HPDE6-E6E7 (cell line): ENCODE measurements at regions not wholly inside any gene's neighbourhood (a gene's known extent, or its start where the extent isn't known, plus 50 kb on each side); places are given as distances from the start of the nearest gene placed in this dataset.

ENCODE experiments used
- DNase-seq: peaks from one replicate; pipeline ENCODE4 v3.0.0; 2011; ENCODE audit warnings: missing footprints; ENCODE audit errors: extremely low spot score

DNA sequence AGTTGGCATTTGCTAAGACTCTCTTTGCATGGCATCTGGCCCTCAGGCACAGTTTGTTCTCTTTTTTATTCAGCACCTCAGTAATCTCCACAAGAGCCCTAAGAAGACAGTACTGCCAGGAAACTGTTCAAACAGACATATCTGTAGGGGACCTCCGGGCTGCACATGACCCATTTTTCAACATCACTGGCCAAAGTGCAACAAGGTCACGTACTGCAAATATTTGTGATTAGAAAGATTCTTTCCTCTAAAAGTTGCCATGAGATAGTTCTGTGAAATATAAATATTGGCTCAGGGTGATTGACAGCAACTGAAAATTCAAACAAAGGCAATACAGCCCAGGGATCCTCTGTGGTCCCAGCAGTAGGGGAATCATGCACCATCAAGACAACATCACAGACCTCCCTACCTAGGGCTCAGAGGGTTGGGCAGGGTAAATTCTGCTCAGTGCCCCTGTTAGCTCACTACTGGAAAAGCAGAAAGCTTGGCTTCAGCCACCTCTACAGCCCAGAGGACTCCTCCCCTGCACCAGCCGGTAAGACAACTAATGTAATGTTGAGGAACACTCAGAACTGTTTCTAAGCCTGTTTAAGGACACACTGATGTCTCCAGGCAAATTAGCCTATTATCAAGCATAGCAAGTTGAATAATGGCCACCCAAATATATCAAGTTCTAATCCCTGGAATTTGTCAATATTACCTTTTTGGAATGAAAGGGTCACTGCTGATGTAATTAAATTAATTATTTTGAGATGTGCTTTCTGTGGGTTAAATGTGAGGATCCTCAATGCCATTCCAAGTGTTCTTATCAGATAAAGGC lies 117.4 kb upstream of the LPP start:
- DNase-seq: no peak

DNA sequence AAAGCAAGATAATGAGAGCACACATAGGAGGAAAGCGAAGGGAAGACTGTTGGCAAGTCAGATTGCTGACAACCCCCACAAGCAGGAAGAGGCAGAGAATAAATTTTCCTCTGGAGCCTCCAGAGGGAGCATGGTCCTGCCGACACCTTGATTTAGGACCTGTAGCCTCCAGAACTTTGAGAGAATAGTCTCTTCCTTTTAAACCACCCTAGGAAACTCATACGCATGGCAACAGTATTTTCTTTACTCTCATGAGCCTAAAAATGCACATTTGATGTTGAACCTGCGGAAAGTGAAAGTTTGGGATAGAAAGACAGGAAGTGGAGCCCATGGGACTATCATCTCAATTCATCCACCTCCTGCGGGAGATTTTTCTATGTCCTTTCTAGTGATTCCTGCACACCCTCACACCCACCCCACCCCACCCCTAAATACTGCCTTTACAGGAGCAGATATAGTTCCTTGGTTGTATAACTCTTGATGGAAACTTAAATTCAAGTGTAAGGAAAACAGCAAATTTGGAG lies 116.7 kb upstream of the LPP start:
- no peak for DNase-seq

DNA sequence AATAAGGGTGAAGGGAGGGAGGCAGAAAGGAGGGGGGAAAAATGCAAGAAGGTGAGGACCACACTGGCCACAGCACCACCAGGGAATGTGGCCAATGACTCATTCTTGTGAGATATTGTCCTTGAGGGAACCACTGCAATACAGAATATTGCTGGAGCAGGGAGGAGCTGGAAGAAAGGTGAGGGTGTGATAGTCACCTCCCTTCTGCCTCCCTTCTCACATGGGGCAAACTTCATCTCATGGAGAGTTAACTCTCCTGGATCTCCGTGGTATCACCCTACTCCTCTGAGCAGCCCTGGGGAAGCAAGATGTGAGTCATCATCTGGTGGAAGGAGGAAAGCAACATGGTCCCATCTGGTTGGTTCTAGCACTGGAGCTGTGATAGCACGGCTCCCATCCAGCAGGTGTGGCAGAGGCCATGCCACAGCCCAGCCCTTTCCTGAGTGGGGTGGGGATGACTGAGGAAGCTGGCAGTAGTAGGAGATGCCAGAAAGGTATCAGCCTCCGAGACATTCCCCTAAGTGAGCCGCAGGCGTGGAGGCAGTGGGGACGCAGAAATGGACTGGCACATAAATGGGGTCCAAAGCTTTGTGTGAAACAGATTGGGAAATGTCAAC lies 115.9 kb upstream of the LPP start:
- no peak for DNase-seq

DNA sequence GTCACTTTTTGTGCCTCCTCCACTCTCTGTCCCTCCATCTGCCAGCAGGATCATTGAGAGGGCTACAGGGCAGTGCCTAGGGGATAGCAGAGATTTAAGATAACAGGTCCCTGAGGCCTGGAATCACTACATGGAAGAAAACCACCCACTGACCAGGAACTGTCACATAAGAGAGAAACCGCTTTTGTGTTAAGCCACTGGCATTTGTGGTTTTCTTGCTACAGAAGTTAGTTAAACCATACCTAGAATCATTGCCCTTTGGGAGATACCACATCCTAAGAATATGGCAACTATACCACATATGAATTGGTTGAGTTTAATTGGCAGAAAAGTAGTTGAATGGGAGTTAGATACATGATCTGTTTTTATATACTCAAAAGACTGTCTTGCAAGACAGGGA lies 112.8 kb upstream of the LPP start:
- no peak for DNase-seq

DNA sequence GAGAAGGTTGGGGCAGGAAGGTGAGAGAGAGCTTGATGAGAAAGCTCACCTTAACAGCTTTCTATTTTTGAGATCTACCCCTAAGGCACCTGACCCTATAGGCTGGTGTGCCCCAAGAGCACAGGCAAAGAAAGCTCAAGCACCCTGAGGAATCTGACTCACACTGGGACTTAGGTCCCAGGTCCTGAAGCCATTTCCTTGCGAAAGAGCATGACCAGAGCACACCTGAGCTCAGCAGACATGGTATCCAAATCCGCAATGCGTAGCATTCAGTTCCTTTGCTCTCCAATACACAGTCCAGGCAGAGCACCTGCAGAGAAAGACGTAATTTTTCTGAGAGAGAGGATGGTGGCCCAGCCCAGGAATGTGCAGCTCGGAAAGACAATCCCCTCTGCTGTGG lies 112.1 kb upstream of the LPP start:
- DNase-seq: no peak

DNA sequence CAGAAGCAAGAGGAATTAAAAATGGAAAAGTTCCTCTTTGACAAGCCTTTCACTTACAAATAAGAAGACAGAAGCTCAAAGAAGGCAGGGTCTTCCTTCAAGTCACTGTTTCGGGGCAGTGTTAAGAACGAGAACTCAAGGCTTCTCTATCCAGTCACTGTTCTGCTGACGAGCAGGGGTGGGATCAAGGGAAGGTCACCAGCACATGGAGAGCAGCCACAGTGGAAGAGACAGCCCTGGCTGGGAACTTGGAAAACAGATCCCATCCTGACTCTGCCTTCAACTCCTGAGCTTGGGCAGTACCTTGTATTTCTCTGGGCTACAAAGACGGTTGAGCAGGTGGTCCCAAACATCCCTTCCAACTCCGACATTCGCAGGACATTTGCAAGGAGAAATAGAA lies 111.5 kb upstream of the LPP start:
- no peak for DNase-seq

DNA sequence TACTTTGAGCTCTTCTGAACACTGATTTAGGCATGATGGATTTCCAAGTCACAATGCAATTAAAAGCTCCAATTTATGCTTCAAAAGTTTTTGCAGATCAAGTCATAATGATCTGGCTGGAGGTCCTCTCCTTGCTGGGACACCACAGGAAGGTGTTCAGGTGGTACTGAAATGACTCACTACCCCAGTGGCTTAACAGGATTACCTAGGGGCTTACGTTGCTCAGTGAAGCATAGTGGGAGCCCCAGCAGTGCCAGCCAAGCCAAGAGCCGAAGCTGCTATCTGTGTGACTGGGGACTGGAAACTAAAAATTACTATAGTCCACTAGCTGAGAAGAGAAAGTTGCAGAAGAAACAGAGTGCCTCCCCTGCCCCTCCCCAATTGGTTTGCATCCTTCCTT lies 110.1 kb upstream of the LPP start:
- no peak for DNase-seq

DNA sequence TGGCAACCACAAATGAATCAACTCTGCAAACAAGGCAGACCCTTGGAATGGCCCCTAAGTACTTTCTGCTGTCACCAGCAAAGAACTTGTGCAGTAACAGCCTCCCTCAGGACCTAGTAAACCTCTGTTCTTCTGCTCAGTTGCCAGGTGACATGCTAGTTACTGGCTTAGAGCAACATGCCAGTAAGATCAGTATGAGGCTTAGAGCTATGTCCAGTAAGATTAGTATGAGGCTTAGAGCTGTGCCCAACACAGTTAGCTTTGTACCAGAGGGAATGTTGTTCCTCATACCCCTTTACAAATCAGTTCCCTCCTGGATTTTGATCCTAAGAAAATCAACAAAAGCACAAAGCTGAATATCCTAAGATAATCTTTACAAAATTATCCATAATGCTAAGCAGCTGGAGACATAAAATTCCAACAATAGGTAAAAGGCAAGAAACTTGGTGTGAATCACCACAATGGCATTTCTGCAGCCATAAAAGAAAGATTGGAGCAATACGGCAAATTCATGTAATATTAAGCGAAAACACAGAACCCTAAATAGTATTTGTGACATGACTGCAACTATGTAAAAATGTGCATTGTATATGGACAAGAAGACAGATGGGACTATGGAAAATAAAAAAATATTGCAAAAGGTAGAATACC lies 107.3 kb upstream of the LPP start:
- no peak for DNase-seq

DNA sequence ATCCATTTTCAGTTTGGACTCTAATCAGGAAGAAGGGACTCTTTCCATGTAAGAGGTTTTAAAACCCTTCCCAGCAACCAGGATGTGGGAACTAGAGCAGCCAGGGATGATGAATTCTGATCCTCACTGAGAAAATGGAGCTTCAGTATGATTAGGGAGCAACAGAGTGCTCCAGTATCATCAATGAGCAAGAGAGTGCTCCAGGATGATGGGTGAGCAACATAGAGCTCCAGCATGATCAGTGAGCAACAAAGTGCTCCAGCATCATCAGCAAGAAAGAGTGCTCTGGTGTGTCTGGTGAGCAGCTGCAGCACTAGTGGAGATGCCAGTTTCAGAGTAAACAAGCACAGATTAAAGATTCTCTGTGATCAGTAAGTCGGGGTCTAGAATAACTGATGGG lies 106.4 kb upstream of the LPP start:
- DNase-seq: no peak

DNA sequence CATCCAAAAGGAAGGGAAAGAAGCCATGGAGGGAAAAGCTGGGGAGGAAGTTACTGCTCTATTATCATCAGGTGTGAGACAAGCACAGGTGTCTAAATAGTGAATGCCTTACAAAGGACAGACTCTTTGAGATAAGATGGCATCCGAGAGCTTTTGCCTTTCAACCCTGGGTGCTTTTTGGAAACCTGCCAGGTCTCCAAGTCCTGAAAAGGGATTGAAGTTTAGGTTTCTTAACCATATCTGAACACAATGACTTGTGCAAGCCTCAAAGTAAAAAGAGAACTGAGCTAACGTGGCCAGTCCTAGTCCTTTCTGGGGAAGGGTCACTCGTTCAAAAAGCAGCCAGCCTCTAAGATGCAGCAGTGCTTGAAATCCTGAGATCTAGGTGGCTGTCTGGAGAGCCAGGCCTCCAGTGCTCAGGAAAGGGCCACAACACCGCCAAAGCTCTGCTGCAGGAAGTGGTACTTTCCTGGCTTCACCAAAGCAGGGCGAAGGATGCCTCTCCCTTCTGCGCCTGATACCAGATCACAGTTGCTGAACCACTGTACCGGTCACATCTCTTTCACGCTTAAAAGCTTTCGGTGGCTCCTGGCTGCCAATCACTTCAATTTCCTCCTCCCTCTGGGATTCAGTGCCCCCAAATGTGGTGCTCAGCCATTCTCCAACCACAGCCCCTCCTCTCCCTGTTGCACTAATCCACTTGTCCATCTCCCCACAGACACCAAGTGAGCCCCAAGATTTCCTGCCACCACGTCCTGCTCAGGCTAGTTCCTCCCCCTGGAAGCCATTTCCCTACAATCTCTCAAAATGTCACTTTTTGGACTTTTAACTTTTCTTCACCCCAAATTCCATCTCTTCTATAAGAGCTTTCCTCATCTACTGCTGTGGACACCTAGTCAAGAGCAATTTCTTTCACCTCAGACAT lies 104.1 kb upstream of the LPP start:
- no peak for DNase-seq

DNA sequence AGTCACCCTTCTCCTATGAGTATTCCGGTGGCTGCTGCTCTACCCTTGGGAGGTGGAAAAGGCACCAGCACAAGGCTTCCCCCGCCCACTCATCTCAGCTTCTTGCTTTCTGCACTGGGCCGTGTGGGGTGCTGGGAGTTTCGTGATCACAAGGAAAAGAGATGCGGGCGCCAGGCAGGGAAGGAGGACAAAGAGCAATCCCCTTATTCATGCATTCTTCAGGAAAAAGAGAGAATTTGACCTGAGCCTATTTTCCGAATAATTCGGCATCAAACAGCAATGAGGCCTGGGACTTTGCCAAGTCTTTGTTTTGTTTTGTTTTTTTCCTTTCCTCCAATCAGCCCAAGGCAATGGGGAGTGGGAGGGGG lies 102.2 kb upstream of the LPP start:
- no peak for DNase-seq

DNA sequence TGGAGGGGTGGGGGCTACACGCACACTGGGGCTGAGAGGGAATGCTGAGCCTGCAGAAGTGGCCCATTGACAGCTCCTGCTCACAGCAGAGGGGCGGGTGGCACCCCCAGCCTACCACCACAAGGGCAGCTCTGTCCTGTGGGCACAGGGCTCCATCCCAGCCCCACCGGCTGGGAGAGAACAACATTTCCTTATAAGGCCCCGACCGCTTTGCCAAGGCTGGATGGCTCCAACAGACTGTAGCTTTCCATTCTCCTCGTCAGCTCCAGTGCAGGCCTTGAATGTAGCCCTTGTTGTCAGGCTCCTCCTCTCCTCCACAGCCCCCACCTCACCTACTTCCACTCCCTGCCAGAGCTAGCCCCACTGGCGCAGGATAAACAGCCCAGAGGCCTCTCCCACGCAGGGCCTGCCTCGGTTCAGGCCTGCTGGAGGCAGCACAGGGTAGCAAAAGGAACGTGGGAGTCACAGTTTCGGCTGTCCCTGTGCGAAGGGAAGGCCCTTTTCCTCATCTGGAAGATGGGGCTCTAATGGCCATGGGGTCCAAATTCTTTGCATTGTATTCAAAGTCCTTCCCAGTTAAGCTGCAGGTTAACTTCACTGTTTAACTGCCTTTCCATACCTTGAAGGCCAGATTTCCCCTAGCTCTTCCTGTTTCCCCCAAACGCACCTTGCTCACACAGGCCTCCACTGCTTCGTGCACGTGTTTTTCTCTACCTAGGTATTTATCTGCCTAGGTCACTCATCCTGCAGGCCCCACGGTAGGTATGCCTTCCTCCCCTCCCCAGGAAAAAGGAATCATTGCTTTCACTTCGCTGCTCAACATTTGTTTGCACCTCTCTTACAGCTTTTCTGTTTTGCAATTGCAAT lies 101.6 kb upstream of the LPP start:
- no peak for DNase-seq

DNA sequence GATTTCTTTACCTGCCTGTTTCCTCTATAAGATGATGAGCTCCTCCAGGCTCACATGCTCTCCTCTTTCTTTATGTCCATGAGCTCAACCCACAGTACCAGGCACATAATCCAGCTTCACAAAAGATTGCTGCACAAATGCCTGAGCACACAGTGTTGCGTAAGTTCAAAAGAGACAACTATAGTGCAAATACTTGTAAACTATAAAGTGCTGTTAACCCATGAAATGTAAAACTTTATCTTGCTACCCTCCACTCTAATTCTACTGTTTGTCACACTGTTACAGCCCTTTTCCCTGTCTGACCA lies 101.0 kb upstream of the LPP start:
- no peak for DNase-seq

DNA sequence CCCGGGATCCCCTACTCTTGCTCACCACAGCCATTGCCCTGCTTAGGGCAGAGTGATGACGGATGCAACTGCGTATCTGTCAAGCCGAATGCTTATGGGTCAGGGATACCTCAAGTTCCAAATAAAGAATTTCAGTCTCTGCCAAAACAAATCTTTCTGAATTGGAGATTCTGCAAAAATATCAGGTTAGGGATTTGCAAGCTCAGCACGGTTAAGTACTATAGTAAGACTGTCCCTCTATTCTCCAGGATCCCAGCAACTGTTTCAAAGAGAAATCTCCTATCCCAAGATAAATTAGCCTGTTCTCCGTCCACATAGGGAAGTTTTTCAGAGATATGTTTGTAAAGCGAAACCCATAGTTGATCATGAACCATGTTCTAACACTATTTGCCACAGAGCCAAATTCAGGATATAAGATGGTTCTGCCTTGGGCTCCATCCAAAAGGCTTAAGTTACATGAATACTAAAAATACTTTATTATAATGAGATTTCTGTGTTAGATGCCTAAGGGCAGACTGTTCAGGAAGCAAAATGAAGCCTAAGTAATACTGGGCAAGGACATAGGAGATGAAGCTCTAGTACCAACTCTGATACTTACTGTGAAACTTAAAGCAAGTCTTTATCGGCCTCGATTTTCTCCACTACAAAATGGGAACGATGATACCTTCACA lies 100.1 kb upstream of the LPP start:
- DNase-seq: no peak

DNA sequence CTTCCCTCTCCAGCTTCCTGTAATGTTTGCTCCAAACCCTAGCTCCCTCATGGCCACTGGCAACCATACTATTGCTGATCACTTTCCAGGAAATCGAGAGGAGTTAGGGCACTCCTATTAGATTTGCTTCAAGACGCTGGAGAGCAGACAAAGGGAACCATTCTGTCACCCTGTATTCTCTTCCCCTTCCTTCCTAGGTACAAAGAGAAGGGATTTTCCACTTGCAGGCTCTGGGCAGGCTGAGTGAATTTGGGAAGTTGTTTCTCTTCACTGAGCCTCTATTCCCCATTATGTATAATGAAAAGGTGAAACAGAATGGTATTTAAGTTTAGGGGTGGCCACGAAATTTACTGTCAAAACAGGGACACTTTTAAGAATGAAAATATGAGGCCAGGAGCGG lies 99.4 kb upstream of the LPP start:
- DNase-seq: no peak

DNA sequence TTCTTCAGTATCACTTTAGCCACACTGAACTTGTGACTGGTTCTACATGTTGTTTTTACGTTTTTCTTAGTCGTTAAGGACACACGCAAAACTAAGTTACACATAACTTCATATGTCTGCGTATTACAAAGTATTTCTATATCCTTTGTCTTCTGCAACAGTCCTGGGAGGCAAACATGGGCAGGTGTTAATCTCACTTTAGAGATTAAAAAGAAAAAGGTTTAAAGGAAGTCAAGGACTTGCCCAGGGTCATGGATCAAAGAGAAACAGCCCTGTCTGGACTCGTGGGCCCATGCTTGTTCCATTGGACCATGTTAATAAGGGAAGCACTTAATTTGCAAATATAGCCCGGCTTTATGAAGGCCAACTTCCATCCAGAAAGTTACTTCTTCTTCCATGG lies 98.6 kb upstream of the LPP start:
- DNase-seq: no peak

DNA sequence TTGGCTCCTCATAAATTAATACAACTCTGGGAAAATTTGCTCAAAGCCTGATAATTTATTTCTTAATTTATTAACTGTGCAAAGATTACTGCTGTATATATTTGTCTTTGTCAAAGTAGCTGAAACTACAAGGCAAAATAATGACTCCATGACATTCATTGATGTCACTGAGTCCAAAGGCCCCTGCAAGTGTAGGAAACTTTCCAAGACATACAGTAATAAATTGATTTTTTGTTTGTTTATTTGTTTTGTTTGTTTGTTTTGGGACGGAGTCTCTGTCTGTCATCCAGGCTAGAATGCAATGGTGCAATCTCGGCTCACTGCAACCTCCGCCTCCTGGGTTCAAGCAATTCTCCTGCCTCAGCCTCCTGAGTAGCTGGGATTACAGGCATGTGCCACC lies 96.8 kb upstream of the LPP start:
- no peak for DNase-seq

DNA sequence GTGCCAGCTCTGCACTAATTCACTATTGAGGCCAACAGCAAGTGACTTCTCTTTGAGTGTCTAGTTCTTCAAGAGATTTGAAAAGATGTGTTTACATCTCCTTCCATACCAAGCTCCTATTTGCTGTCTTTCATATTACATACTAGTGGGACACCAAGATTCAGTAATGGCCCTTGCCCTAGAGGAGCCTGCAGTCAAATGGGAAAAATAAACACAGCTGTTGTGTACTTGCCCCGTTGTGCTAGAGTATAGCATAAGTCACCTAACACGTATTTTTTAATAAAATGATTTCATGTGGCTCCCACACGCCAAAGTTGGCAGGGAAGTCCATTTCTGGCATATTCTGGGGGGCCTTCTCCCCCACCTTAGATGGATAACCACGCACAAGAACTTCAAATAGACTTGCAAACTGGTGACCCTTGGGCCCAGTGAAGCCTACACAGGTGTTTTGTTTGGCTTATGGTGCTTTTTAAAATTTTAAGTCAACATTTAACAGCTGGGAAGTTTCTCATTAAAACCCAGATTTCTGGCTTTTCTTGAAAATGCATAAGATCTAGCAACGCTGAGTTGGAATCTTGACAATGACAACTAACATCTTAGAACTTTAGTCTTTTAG lies 95.3 kb upstream of the LPP start:
- no peak for DNase-seq

DNA sequence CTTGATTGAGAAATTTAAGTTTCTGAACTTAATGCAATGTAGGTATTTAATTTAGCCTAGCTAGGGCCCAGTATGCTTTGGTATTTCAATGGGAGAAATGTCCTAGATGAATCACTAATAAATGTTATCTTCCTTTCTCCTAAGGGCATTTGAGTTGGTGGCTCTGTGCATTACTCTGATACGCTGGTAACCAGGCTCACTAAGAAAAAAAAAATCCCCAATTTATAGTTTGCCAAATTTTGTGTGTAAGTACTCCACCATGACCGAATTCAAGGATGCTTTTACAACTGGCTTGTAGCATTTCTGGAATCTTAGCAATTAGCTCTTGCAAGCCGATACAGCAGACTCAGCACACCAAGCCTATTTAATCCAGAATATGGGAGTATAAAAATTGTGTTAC lies 94.6 kb upstream of the LPP start:
- no peak for DNase-seq

DNA sequence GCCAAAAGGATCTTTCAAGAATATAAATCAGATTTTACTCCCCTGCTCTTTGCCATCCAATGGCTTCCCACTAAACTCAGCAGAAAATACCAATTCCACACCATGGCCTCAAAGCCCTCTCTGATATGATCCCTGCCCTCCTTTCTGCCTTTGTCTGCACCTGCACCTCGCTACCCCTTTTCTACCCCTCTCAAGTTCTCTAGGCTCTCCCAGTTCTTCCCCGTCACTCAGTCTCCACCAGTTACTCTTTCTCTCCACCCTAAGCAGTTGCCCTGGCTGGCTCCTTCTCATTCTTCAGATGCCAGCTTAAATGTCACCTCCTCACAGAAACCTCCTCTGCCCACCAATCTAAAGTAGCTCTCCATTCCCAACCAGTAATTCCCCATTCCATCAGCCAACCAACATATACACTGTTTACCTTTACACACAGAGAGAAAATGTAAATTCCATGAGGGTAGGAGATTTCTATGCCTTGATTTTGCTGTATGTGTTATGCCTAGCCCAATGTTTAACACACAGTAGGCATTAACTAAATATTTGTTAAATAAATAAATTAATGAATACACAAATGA lies 93.6 kb upstream of the LPP start:
- no peak for DNase-seq
